H1 (cell line): ENCODE measurements at regions not wholly inside any gene's neighbourhood (a gene's known extent, or its start where the extent isn't known, plus 50 kb on each side); places are given as distances from the start of the nearest gene placed in this dataset.

Source experiments
- CTCF ChIA-PET: fragments of 300-600 bp; sonication (Branson Sonifier 250); formaldehyde crosslinking; loops from one replicate; lab custom pipeline; 2021; ENCODE audit not compliant: partially characterized antibody; lab: Charles Lee
- POLR2A ChIA-PET: fragments of 300-600 bp; sonication (Branson Sonifier 250); formaldehyde crosslinking; loops from one replicate; lab custom pipeline; 2021; ENCODE audit warnings: inconsistent platforms; ENCODE audit not compliant: partially characterized antibody; lab: Charles Lee
- DNase-seq, 2 experiments: peaks; one replicate each; pipeline versions ENCODE4 v3.0.0 to v3.0.0-alpha.2; 2010 to 2022; ENCODE audit warnings: low spot score in 2 of 2, low read depth in 1 of 2, mixed read lengths in 1 of 2
- FAIRE-seq: peaks from 2 replicates; lab custom pipeline; 2011; peaks lifted over from hg19 to GRCh38; lab: Jason Lieb, UNC
- H2AFZ ChIP-seq: 2 replicates; pipeline ENCODE4 v1.8.1; 2012; ENCODE audit warnings: low read length, inconsistent platforms
- H2AK5ac ChIP-seq: 2 replicates; pipeline ENCODE4 v1.6.1; 2013; ENCODE audit warnings: low read depth, low read length
- H2BK120ac ChIP-seq: replicated peaks from 2 replicates; pipeline ENCODE3; 2013; ENCODE audit warnings: low read depth, low read length, inconsistent platforms
- H2BK12ac ChIP-seq: 2 replicates; pipeline ENCODE4 v1.6.1; 2013; ENCODE audit warnings: low read depth, low read length
- H2BK15ac ChIP-seq: 2 replicates; pipeline ENCODE4 v1.6.1; 2013; ENCODE audit warnings: low read length
- H2BK20ac ChIP-seq: 2 replicates; pipeline ENCODE4 v1.6.1; 2013; ENCODE audit warnings: low read length
- H2BK5ac ChIP-seq: 2 replicates; pipeline ENCODE4 v1.6.1; 2013; ENCODE audit warnings: low read depth, low read length
- H3K14ac ChIP-seq: 2 replicates; pipeline ENCODE4 v1.6.1; 2013; ENCODE audit warnings: inconsistent platforms; ENCODE audit not compliant: insufficient read length
- H3K18ac ChIP-seq: 2 replicates; pipeline ENCODE4 v1.6.1; 2013; ENCODE audit warnings: low read length; ENCODE audit errors: extremely low read depth
- H3K23ac ChIP-seq: 2 replicates; pipeline ENCODE4 v1.6.1; 2013; ENCODE audit warnings: inconsistent platforms; ENCODE audit not compliant: insufficient read length
- H3K23me2 ChIP-seq: 2 replicates; pipeline ENCODE4 v1.6.1; 2013; ENCODE audit warnings: low read depth, low read length
- H3K27ac ChIP-seq: 2 replicates; pipeline ENCODE4 v1.6.1; 2011; ENCODE audit warnings: low read depth, low read length, inconsistent platforms
- H3K27me3 ChIP-seq, 4 experiments: replicated peaks in 1 of 4; 1 replicate in 1 of 4; 2 replicates in 3 of 4; pipeline versions ENCODE4 v1.6.1 to v1.8.1; 2011 to 2013; ENCODE audit warnings: low read length in 3 of 4, mild to moderate bottlenecking in 3 of 4, inconsistent platforms in 2 of 4, mixed read lengths in 2 of 4, moderate library complexity in 1 of 4; ENCODE audit not compliant: control insufficient read depth in 3 of 4, insufficient read depth in 3 of 4; ENCODE audit errors: extremely low read depth in 1 of 4
- H3K36me3 ChIP-seq, 4 experiments: 2 replicates each; pipeline versions ENCODE4 v1.6.1 to v1.8.1; 2011 to 2013; ENCODE audit warnings: mild to moderate bottlenecking in 4 of 4, low read length in 3 of 4, moderate library complexity in 2 of 4, control low read depth in 1 of 4, inconsistent platforms in 1 of 4; ENCODE audit not compliant: insufficient read depth in 4 of 4, control insufficient read depth in 2 of 4
- H3K4ac ChIP-seq: replicated peaks from 2 replicates; pipeline ENCODE3; 2013; ENCODE audit warnings: low read length, low read depth, mixed read lengths, inconsistent platforms; ENCODE audit not compliant: insufficient read length
- H3K4me1 ChIP-seq, 4 experiments: replicated peaks in 1 of 4; 1 replicate in 1 of 4; 2 replicates in 3 of 4; pipeline versions ENCODE4 v1.6.1 to v1.8.1; 2011 to 2013; ENCODE audit warnings: low read length in 3 of 4, inconsistent platforms in 2 of 4, mixed read lengths in 1 of 4; ENCODE audit not compliant: insufficient read depth in 4 of 4, control insufficient read depth in 3 of 4
- H3K4me2 ChIP-seq, 2 experiments: 2 replicates each; pipeline versions ENCODE4 v1.6.1 to v1.8.1; 2011 to 2013; ENCODE audit warnings: low read depth in 2 of 2, low read length in 2 of 2, control low read depth in 1 of 2, inconsistent platforms in 1 of 2, mild to moderate bottlenecking in 1 of 2; ENCODE audit not compliant: insufficient read depth in 1 of 2
- H3K4me3 ChIP-seq, 4 experiments: fragments of 200-600, 300-600 bp in 1 of 4; sonication (generic), shearing (Covaris generic), sonication (Bioruptor Twin) in 1 of 4; 2 replicates each; pipeline versions ENCODE4 v1.5.1 to v1.8.1; 2011 to 2016; ENCODE audit warnings: low read length in 4 of 4, low read depth in 3 of 4, control low read depth in 2 of 4, inconsistent platforms in 2 of 4, mild to moderate bottlenecking in 2 of 4, mixed read lengths in 1 of 4, moderate library complexity in 1 of 4; ENCODE audit not compliant: insufficient read depth in 2 of 4; ENCODE audit errors: extremely low read depth in 1 of 4
- H3K56ac ChIP-seq: replicated peaks from 2 replicates; pipeline ENCODE3; 2013; ENCODE audit warnings: low read depth, mild to moderate bottlenecking, mixed read lengths, low read length, inconsistent platforms; ENCODE audit not compliant: insufficient read length
- H3K79me1 ChIP-seq: 2 replicates; pipeline ENCODE4 v1.6.1; 2013; ENCODE audit warnings: low read depth, low read length, control low read depth
- H3K79me2 ChIP-seq, 2 experiments: 2 replicates each; pipeline versions ENCODE4 v1.6.1 to v1.8.1; 2012 to 2013; ENCODE audit warnings: low read length in 2 of 2, mild to moderate bottlenecking in 2 of 2, inconsistent platforms in 1 of 2; ENCODE audit not compliant: insufficient read depth in 2 of 2, control insufficient read depth in 1 of 2
- H3K9ac ChIP-seq, 4 experiments: replicated peaks in 1 of 4; 1 replicate in 1 of 4; 2 replicates in 3 of 4; pipeline versions ENCODE4 v1.6.1 to v1.8.1; 2011 to 2013; ENCODE audit warnings: low read depth in 3 of 4, low read length in 3 of 4, control low read depth in 2 of 4, mild to moderate bottlenecking in 2 of 4, moderate library complexity in 2 of 4, inconsistent platforms in 1 of 4; ENCODE audit errors: extremely low read depth in 1 of 4
- H3K9me3 ChIP-seq, 2 experiments: 2 replicates each; pipeline versions ENCODE4 v1.6.1 to v1.8.1; 2012 to 2013; ENCODE audit warnings: mild to moderate bottlenecking in 2 of 2, moderate library complexity in 2 of 2, control low read depth in 1 of 2, inconsistent platforms in 1 of 2, low read depth in 1 of 2, low read length in 1 of 2, mixed read lengths in 1 of 2; ENCODE audit not compliant: insufficient read depth in 2 of 2
- H4K20me1 ChIP-seq, 2 experiments: replicated peaks in 1 of 2; 2 replicates each; pipeline versions ENCODE3 to v1.8.1; 2011 to 2013; ENCODE audit warnings: inconsistent platforms in 2 of 2, low read length in 2 of 2, mild to moderate bottlenecking in 1 of 2; ENCODE audit not compliant: insufficient read depth in 2 of 2, control insufficient read depth in 1 of 2
- H4K5ac ChIP-seq: 2 replicates; pipeline ENCODE4 v1.6.1; 2013; ENCODE audit warnings: low read length, low read depth, mixed read lengths, inconsistent platforms; ENCODE audit not compliant: insufficient read length
- H4K8ac ChIP-seq: 2 replicates; pipeline ENCODE4 v1.8.0; 2013; ENCODE audit warnings: mild to moderate bottlenecking, moderate library complexity, low read length, inconsistent platforms; ENCODE audit not compliant: insufficient read depth; ENCODE audit errors: extremely low read depth
- H4K91ac ChIP-seq: replicated peaks from 2 replicates; pipeline ENCODE3; 2013; ENCODE audit warnings: low read length, mixed read lengths, inconsistent platforms; ENCODE audit not compliant: insufficient read length
- BACH1 ChIP-seq: IDR thresholded peaks from 2 replicates; pipeline ENCODE4 v1.6.1; 2012; ENCODE audit warnings: low read length, improper control_type of control experiment
- JUND ChIP-seq: IDR thresholded peaks from 2 replicates; pipeline ENCODE4 v1.6.1; 2011; ENCODE audit warnings: mild to moderate bottlenecking, improper control_type of control experiment, low read length
- RAD21 ChIP-seq, 2 experiments: IDR thresholded peaks in 1 of 2; conservative IDR thresholded peaks in 1 of 2; 2 replicates each; pipeline ENCODE4 v1.6.1; 2011; ENCODE audit warnings: low read depth in 2 of 2, low read length in 2 of 2, improper control_type of control experiment in 1 of 2, inconsistent platforms in 1 of 2, mild to moderate bottlenecking in 1 of 2, moderate library complexity in 1 of 2
- RXRA ChIP-seq: IDR thresholded peaks from 2 replicates; pipeline ENCODE4 v1.6.1; 2011; ENCODE audit warnings: low read depth, mild to moderate bottlenecking, low read length, moderate library complexity; ENCODE audit not compliant: insufficient read depth
- TAF1 ChIP-seq: IDR thresholded peaks from 2 replicates; pipeline ENCODE4 v1.6.1; 2011; ENCODE audit warnings: mild to moderate bottlenecking, low read depth, low read length
- WGBS, 2 experiments: shearing (Covaris generic) in 1 of 2; methylation state at CpG; one replicate each; pipeline versions ENCODE4 v1.1.6 to v1.1.7; 2013 to 2015; ENCODE audit warnings: low lambda C conversion rate in 2 of 2, mixed read lengths in 2 of 2, inconsistent platforms in 1 of 2, low coverage in 1 of 2, missing lambda C conversion rate in 1 of 2; ENCODE audit not compliant: insufficient replicate concordance in 2 of 2, insufficient coverage in 1 of 2, insufficient read length in 1 of 2; ENCODE audit errors: extremely low coverage in 1 of 2, missing lambda C conversion rate in 1 of 2; 5-methylcytosine and 5-hydroxymethylcytosine counted together
- TF ChIP-seq, protein P1 (sequence below): IDR thresholded peaks from 2 replicates; pipeline ENCODE4 v1.6.1; 2011; ENCODE audit warnings: low read length, improper control_type of control experiment

DNA sequence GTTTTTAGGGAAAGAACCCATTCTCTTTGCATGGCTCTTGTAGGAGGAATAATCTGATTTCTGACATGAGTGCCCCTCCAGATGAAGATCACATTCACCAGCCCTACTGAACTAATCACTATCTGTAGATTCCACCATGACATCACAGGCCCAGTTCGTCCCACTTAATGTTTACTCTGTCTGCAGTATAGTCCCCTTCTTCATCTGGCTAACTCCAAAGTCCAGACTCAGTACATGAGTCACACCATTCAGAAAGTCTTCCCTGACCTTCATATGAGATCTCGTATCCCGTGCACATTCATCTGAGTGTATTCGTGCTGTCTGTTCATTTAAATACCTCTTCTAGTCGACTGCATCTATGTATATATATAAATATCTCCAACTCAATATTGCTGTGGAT is 366.5 kb upstream of the AKR1E2 start (continued):
- TF ChIP-seq JUND, result no peak

DNA sequence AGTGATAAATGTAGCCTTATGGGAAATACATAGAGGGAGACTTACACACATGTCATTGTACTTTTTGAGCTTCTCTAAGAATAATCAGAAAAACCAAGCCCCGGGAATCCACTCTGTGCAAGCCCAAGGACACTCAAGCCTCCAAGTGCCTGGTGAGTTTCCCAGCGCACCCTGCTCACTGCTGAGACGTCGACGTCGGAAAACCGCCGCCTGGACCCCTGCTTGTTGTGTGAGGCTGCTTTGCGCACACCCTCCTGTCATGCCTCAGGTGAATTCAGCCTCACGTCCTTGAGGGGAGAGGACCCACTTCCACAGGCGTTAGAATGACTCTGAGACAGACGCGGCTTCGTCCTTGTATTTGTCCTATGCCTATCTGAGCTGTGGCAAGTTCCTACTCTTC is 368.4 kb upstream of the AKR1E2 start:
- Histone ChIP-seq H3K56ac (no peak overlapping the region), H3K4ac (no peak overlapping the region), H2BK120ac (no peak overlapping the region), H3K27me3 (no peaks in the 10 kb centered on the region), H3K9me3 (no peaks in the 10 kb centered on the region), H3K18ac (no peak overlapping the region), H3K4me3 (no peak overlapping the region), H2BK5ac (no peak overlapping the region), H3K27ac (no peak overlapping the region), H2BK15ac (no peak overlapping the region), H3K23me2 (no peaks in the 10 kb centered on the region)
- POLR2A ChIA-PET, result no interaction called here
- TF ChIP-seq BACH1 (no peak), RXRA (no peak), RAD21 (IDR thresholded peaks at IDR 0.05 in 1 of 2, conservative IDR thresholded peaks at IDR 0.05 in 1 of 2; ENCODE audit: low read depth in 2 of 2, low read length in 2 of 2) (no peak), TAF1 (no peak)
- TF ChIP-seq, protein P1, sequence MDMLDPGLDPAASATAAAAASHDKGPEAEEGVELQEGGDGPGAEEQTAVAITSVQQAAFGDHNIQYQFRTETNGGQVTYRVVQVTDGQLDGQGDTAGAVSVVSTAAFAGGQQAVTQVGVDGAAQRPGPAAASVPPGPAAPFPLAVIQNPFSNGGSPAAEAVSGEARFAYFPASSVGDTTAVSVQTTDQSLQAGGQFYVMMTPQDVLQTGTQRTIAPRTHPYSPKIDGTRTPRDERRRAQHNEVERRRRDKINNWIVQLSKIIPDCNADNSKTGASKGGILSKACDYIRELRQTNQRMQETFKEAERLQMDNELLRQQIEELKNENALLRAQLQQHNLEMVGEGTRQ, result no peak
- TF ChIP-seq, all 59 proteins: peak for 0
- no peak overlapping the region for H4K91ac ChIP-seq
- CTCF ChIA-PET, result no interaction called here
- no peak overlapping the region for H2AFZ ChIP-seq
- WGBS, 2 experiments, result 87% methylated on average over 11 of the region's 14 CpGs; no CpG with 5 or more reads in 1 of the 2 experiments
- H3K9ac ChIP-seq, result no peak overlapping the region
- no peak overlapping the region for H2BK20ac ChIP-seq
- no peak overlapping the region for H3K4me2 ChIP-seq
- H2AK5ac ChIP-seq, result no peak overlapping the region
- H3K14ac ChIP-seq, result no peak overlapping the region
- H3K36me3 ChIP-seq, result no peaks in the 10 kb centered on the region
- H4K20me1 ChIP-seq, result no peaks in the 10 kb centered on the region
- H3K23ac ChIP-seq, result no peak overlapping the region
- no peaks in the 10 kb centered on the region for H3K79me1 ChIP-seq
- no peaks in the 10 kb centered on the region for H3K4me1 ChIP-seq
- H3K79me2 ChIP-seq, result no peaks in the 10 kb centered on the region
- H2BK12ac ChIP-seq, result no peak overlapping the region
- FAIRE-seq (no peak), DNase-seq (no peak)
- no peak overlapping the region for H4K8ac ChIP-seq
- no peak overlapping the region for H4K5ac ChIP-seq
